ENCODE measurements at regions not wholly inside any gene's neighbourhood (a gene's known extent, or its start where the extent isn't known, plus 50 kb on each side); places are given as distances from the start of the nearest gene placed in this dataset.

GRCh38 chr3:102529452-102529851 is 94.6 kb downstream of the ZPLD1 start:
- peak; percentile 26 for DNase-seq (ENCODE audit: low spot score)

GRCh38 chr3:102530415-102531181 is 95.8 kb downstream of the ZPLD1 start:
- DNase-seq (ENCODE audit: low spot score) = no peak

GRCh38 chr3:102531686-102532085 is 96.9 kb downstream of the ZPLD1 start:
- no peak for DNase-seq (ENCODE audit: low spot score)

GRCh38 chr3:102532901-102533300 is 98.1 kb downstream of the ZPLD1 start:
- no peak for DNase-seq (ENCODE audit: low spot score)

- DNase-seq (ENCODE audit: low spot score) = no peak
These were observed 99.0 kb downstream of the ZPLD1 start for GRCh38 chr3:102533784-102534183.

- peak; percentile 34 for DNase-seq (ENCODE audit: low spot score)
These were observed 101.6 kb downstream of the ZPLD1 start for GRCh38 chr3:102536456-102536855.

- no peak for DNase-seq (ENCODE audit: low spot score)
These were observed 102.3 kb downstream of the ZPLD1 start for GRCh38 chr3:102537123-102537522.

- DNase-seq (ENCODE audit: low spot score) = no peak
These were observed 109.9 kb downstream of the ZPLD1 start for GRCh38 chr3:102544741-102545140.

GRCh38 chr3:102545276-102545675 is 110.5 kb downstream of the ZPLD1 start:
- no peak for DNase-seq (ENCODE audit: low spot score)

- no peak for DNase-seq (ENCODE audit: low spot score)
These were observed 119.1 kb downstream of the ZPLD1 start for GRCh38 chr3:102553876-102554275.

GRCh38 chr3:102570511-102570910 is 135.7 kb downstream of the ZPLD1 start:
- no peak for DNase-seq (ENCODE audit: low spot score)

- no peak for DNase-seq (ENCODE audit: low spot score)
These were observed 136.2 kb downstream of the ZPLD1 start for GRCh38 chr3:102571006-102571405.

GRCh38 chr3:102571720-102572384 is 137.0 kb downstream of the ZPLD1 start:
- no peak for DNase-seq (ENCODE audit: low spot score)

- no peak for DNase-seq (ENCODE audit: low spot score)
These were observed 138.7 kb downstream of the ZPLD1 start for GRCh38 chr3:102573483-102574028.

GRCh38 chr3:102574355-102574754 is 139.5 kb downstream of the ZPLD1 start:
- DNase-seq (ENCODE audit: low spot score) = no peak

GRCh38 chr3:102576651-102577050 is 141.8 kb downstream of the ZPLD1 start:
- DNase-seq (ENCODE audit: low spot score) = no peak

GRCh38 chr3:102577082-102577789 is 142.4 kb downstream of the ZPLD1 start:
- no peak for DNase-seq (ENCODE audit: low spot score)

- no peak for DNase-seq (ENCODE audit: low spot score)
These were observed 145.9 kb downstream of the ZPLD1 start for GRCh38 chr3:102580760-102581159.

- DNase-seq (ENCODE audit: low spot score) = no peak
These were observed 151.7 kb downstream of the ZPLD1 start for GRCh38 chr3:102586485-102586884.

GRCh38 chr3:102593812-102594602 is 159.2 kb downstream of the ZPLD1 start:
- DNase-seq (ENCODE audit: low spot score) = no peak

GRCh38 chr3:102595057-102595456 is 160.2 kb downstream of the ZPLD1 start:
- no peak for DNase-seq (ENCODE audit: low spot score)

All from HuH-7 (cell line).